GM18861 (cell line): ENCODE measurements at regions not wholly inside any gene's neighbourhood (a gene's known extent, or its start where the extent isn't known, plus 50 kb on each side); places are given as distances from the start of the nearest gene placed in this dataset.
"Not testable (repeated sequence)": the region's sequence is repeated elsewhere in the genome, so short reads cannot be mapped to it uniquely, and the experiment has no call there.

Experiments
- ATAC-seq: cut with Tn5 transposase; IDR thresholded peaks from one replicate; pipeline ENCODE4 v1.9.1; 2021; ENCODE audit not compliant: unreplicated experiment

- ATAC-seq: no peak
Measured at GRCh38 chr2:122743021-122743675, 987.7 kb downstream of the TSN start.

- ATAC-seq: no peak
Measured at GRCh38 chr2:122745603-122746002, 990.2 kb downstream of the TSN start.

- no peak for ATAC-seq
Measured at GRCh38 chr2:122747670-122748069, 992.2 kb downstream of the TSN start.

- ATAC-seq: peak; percentile 38
Measured at GRCh38 chr2:122748552-122749011, 993.1 kb downstream of the TSN start.

GRCh38 chr2:122749405-122749804 is 994.0 kb downstream of the TSN start:
- no peak for ATAC-seq

- ATAC-seq: no peak
Measured at GRCh38 chr2:122750095-122750494, 994.6 kb downstream of the TSN start.

- no peak for ATAC-seq
Measured at GRCh38 chr2:122750808-122751207, 995.4 kb downstream of the TSN start.

GRCh38 chr2:122753336-122753735 is 997.9 kb downstream of the TSN start:
- no peak for ATAC-seq

- ATAC-seq: no peak
Measured at GRCh38 chr2:122754561-122754960, 999.1 kb downstream of the TSN start.

GRCh38 chr2:122755281-122755780 is 999.9 kb downstream of the TSN start:
- ATAC-seq: no peak

- peak; percentile 67 for ATAC-seq
Measured at GRCh38 chr2:122758967-122759366, 1003.5 kb downstream of the TSN start.

- ATAC-seq: no peak
Measured at GRCh38 chr2:122764014-122764413, 1008.6 kb downstream of the TSN start.

- ATAC-seq: no peak
Measured at GRCh38 chr2:122780251-122780650, 1024.8 kb downstream of the TSN start.

GRCh38 chr2:122794100-122794499 is 1038.6 kb downstream of the TSN start:
- ATAC-seq: no peak

- ATAC-seq: no peak
Measured at GRCh38 chr2:122795763-122796162, 1040.3 kb downstream of the TSN start.

GRCh38 chr2:122799391-122799790 is 1043.9 kb downstream of the TSN start:
- ATAC-seq: no peak

- ATAC-seq: no peak
Measured at GRCh38 chr2:122800781-122801180, 1045.3 kb downstream of the TSN start.

- no peak for ATAC-seq
Measured at GRCh38 chr2:122804494-122804893, 1049.0 kb downstream of the TSN start.

- no peak for ATAC-seq
Measured at GRCh38 chr2:122805346-122805745, 1049.9 kb downstream of the TSN start.

- ATAC-seq: no peak
Measured at GRCh38 chr2:122808286-122808969, 1053.0 kb downstream of the TSN start.

- ATAC-seq: not testable (repeated sequence)
Measured at GRCh38 chr2:122812214-122812613, 1056.8 kb downstream of the TSN start.

- no peak for ATAC-seq
Measured at GRCh38 chr2:122815120-122815519, 1059.7 kb downstream of the TSN start.
